ENCODE measurements at regions not wholly inside any gene's neighbourhood (a gene's known extent, or its start where the extent isn't known, plus 50 kb on each side); places are given as distances from the start of the nearest gene placed in this dataset.

DNA sequence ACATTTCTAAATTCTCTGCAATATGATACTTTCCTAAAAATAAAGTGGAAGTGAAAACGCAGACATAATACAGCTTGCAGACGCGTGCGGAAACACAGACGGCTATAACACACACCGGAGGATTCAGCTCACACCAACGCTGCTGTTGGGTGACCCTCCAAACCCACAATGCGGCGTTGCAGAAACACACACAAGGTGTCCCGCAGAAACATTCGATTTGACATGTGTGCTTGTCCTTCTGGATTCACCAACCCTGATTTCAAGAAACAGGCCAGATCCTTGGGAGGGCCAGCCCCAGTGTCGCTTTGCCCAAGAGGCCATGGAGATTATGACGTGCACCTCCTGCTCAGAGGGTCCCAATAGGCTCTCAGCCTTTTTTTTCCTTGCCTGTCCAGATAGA lies 136.7 kb upstream of the TCERG1L start:
- intact Hi-C loops (cut with micrococcal nuclease; ENCODE audit: unreplicated experiment): no loop called here
- no peaks in the 10 kb centered on the region for H3K36me3 ChIP-seq (ENCODE audit: control insufficient read depth in 2 of 2, insufficient read depth in 2 of 2, low read length in 1 of 2)
- no peak overlapping the region for H3K4me3 ChIP-seq
- RAD21 ChIA-PET (ENCODE audit: unreplicated experiment): no interaction called here
- no peaks in the 10 kb centered on the region for H3K4me1 ChIP-seq (ENCODE audit: control insufficient read depth, insufficient read depth, low read length)
- no peak for FAIRE-seq
- ATAC-seq: no peak
- SMC1A ChIA-PET (ENCODE audit: uncharacterized antibody, unreplicated experiment): no interaction called here
- no peak overlapping the region for H3K4me2 ChIP-seq (ENCODE audit: control insufficient read depth, insufficient read depth)
- H4K20me1 ChIP-seq (ENCODE audit: control insufficient read depth, insufficient read depth): no peaks in the 10 kb centered on the region
- no peak for TF ChIP-seq IKZF2 (IDR thresholded peaks at IDR 0.05)
- TF ChIP-seq RFX5 (IDR thresholded peaks at IDR 0.05; ENCODE audit: low read depth, low read length): no peak
- no peak for TF ChIP-seq ZNF217 (IDR thresholded peaks at IDR 0.05)
- TF ChIP-seq RELA (IDR thresholded peaks at IDR 0.05; ENCODE audit: borderline replicate concordance, partially characterized antibody): no peak
- no peak for TF ChIP-seq POLR2AphosphoS2 (IDR thresholded peaks at IDR 0.05; ENCODE audit: low read depth, low read length)
- no peak for TF ChIP-seq NR2C2 (IDR thresholded peaks at IDR 0.05; ENCODE audit: borderline replicate concordance, control insufficient read depth, insufficient read length, low read depth)
- no peak for TF ChIP-seq MEF2A (IDR thresholded peaks at IDR 0.05; ENCODE audit: insufficient read depth, low read depth, low read length)
- TF ChIP-seq STAT1 (conservative IDR thresholded peaks at IDR 0.05): no peak
- TF ChIP-seq, protein P1, sequence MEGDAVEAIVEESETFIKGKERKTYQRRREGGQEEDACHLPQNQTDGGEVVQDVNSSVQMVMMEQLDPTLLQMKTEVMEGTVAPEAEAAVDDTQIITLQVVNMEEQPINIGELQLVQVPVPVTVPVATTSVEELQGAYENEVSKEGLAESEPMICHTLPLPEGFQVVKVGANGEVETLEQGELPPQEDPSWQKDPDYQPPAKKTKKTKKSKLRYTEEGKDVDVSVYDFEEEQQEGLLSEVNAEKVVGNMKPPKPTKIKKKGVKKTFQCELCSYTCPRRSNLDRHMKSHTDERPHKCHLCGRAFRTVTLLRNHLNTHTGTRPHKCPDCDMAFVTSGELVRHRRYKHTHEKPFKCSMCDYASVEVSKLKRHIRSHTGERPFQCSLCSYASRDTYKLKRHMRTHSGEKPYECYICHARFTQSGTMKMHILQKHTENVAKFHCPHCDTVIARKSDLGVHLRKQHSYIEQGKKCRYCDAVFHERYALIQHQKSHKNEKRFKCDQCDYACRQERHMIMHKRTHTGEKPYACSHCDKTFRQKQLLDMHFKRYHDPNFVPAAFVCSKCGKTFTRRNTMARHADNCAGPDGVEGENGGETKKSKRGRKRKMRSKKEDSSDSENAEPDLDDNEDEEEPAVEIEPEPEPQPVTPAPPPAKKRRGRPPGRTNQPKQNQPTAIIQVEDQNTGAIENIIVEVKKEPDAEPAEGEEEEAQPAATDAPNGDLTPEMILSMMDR (IDR thresholded peaks at IDR 0.05 in 2 of 3, conservative IDR thresholded peaks at IDR 0.05 in 1 of 3; ENCODE audit: control insufficient read depth in 2 of 3, extremely low read depth in 1 of 3, insufficient read depth in 1 of 3, low read depth in 3 of 3, low read length in 3 of 3): no peak
- no peak for TF ChIP-seq SMAD5 (IDR thresholded peaks at IDR 0.05; ENCODE audit: low read depth)
- TF ChIP-seq CHD2 (IDR thresholded peaks at IDR 0.05; ENCODE audit: borderline replicate concordance, low read depth, low read length): no peak
- no peak for TF ChIP-seq BCL11A (IDR thresholded peaks at IDR 0.05; ENCODE audit: low read depth, low read length)
- TF ChIP-seq ZZZ3 (IDR thresholded peaks at IDR 0.05; ENCODE audit: control insufficient read depth, insufficient read length, low read depth): no peak
- no peak for TF ChIP-seq STAT3 (IDR thresholded peaks at IDR 0.05; ENCODE audit: low read depth, low read length)
- CTCF ChIA-PET: interaction anchor here (0.6 to 1.4 kb wide), 2 partner anchors 8 to 123 kb away, joined by 3 to 9 read pairs; no protein-coding TSS in a partner anchor
- 45% methylated on average over 13 of the region's 13 CpGs for WGBS (ENCODE audit: insufficient coverage, insufficient replicate concordance, low lambda C conversion rate, missing lambda C conversion rate)
- H3K9ac ChIP-seq (ENCODE audit: control insufficient read depth, insufficient read depth, low read length): no peak overlapping the region
- POLR2A ChIA-PET: no interaction called here
- H3K27me3 ChIP-seq (replicated peaks in 1 of 2; ENCODE audit: control insufficient read depth in 2 of 2, insufficient read depth in 2 of 2, low read length in 1 of 2): no peaks in the 10 kb centered on the region
- no peak overlapping the region for H3K27ac ChIP-seq (ENCODE audit: control insufficient read depth, insufficient read depth)
- H2AFZ ChIP-seq (ENCODE audit: control insufficient read depth, low read depth, low read length): no peak overlapping the region
- H3K79me2 ChIP-seq (ENCODE audit: control insufficient read depth, insufficient read depth, low read length): no peaks in the 10 kb centered on the region
- no peak for DNase-seq (ENCODE audit: low read depth, low spot score)
- H3K9me3 ChIP-seq (replicated peaks; ENCODE audit: control insufficient read depth, insufficient read depth, low read length): no peaks in the 10 kb centered on the region
- in situ Hi-C loops (cut with MboI): no loop called here
- BruUV-seq (replicated peaks): no TSS peak
